Activated CD4-positive, alpha-beta memory T cell treated with anti-CD3 and anti-CD28 coated beads, Interleukin-2, amount 10 ng/mL, durations not matched to agents 7 days and 5 days (primary cell): ENCODE measurements at regions not wholly inside any gene's neighbourhood (a gene's known extent, or its start where the extent isn't known, plus 50 kb on each side); places are given as distances from the start of the nearest gene placed in this dataset.

Experiments
- CTCF ChIA-PET: fragments of 350-600 bp; sonication (Branson Sonifier 250); formaldehyde crosslinking; loops from one replicate; lab custom pipeline; 2021; ENCODE audit warnings: antibody characterized with exemption, inconsistent platforms; lab: Charles Lee
- POLR2A ChIA-PET: fragments of 350-600 bp; sonication (Branson Sonifier 250); formaldehyde crosslinking; loops from one replicate; lab custom pipeline; 2021; ENCODE audit warnings: antibody characterized with exemption; lab: Charles Lee
- DNase-seq: peaks from one replicate; pipeline ENCODE4 v3.0.0-alpha.2; 2020
- H3K27ac Mint-ChIP-seq: one replicate; pipeline ENCODE4 v1.8.0; 2021; ENCODE audit warnings: mild to moderate bottlenecking, mixed read lengths
- H3K27me3 Mint-ChIP-seq: one replicate; pipeline ENCODE4 v1.8.0; 2021; ENCODE audit warnings: mixed read lengths
- H3K36me3 Mint-ChIP-seq: one replicate; pipeline ENCODE4 v1.8.0; 2021; ENCODE audit warnings: low read depth, mixed read lengths
- H3K4me1 Mint-ChIP-seq: one replicate; pipeline ENCODE4 v1.8.0; 2021; ENCODE audit warnings: mixed read lengths
- H3K4me3 Mint-ChIP-seq: one replicate; pipeline ENCODE4 v1.8.0; 2021; ENCODE audit warnings: mild to moderate bottlenecking, mixed read lengths
- H3K9me3 Mint-ChIP-seq: one replicate; pipeline ENCODE4 v1.8.0; 2021; ENCODE audit warnings: mixed read lengths

DNA sequence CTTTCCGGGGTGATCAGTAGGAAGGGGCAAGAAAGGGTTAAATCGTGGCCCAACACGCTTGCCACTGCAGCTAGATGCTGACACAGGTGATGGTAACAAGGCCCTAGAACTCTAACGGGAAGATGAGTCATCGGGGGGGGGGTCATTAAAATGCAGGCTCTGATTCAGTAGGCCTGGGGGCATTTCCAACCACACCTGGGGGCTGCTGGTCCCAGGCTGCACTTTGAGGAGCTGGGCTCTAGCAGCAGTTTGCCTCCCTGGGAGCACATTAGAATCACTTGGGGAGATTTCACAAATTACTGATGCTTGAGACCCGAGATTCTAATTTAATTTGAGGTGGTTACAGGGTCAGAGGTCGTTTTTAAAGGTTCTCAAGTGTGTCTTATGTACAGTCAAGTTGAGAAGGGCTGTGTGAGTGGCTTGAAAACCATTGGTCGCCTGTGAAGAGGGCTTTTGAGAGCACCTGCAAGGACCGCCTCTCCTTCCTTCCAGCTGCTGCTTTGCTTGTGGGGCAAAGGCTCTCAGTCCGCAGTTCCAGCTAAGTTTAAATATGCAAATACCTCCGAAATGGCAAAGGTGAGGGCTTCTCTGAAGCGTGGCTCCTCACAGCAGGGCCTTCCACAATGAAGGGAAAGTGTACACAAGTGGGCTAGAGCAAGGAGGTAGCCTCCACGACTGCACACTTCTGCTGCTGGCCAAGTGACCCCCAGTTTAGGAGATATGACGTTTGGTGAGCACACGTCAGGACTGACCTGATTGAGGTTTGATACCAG lies 84.2 kb upstream of the KCNK12 start:
- POLR2A ChIA-PET, result no interaction called here
- Mint-ChIP-seq H3K4me3 (no peak overlapping the region), H3K4me1 (no peaks in the 10 kb centered on the region), H3K27me3 (peaks cover under 1% of the 10 kb centered on the region), H3K27ac (no peak overlapping the region), H3K36me3 (no peaks in the 10 kb centered on the region), H3K9me3 (no peaks in the 10 kb centered on the region)
- DNase-seq, result no peak
- CTCF ChIA-PET, result interaction anchor here (1.3 kb wide), 1 partner anchor 112 kb away, joined by 6 read pairs; no protein-coding TSS in a partner anchor

DNA sequence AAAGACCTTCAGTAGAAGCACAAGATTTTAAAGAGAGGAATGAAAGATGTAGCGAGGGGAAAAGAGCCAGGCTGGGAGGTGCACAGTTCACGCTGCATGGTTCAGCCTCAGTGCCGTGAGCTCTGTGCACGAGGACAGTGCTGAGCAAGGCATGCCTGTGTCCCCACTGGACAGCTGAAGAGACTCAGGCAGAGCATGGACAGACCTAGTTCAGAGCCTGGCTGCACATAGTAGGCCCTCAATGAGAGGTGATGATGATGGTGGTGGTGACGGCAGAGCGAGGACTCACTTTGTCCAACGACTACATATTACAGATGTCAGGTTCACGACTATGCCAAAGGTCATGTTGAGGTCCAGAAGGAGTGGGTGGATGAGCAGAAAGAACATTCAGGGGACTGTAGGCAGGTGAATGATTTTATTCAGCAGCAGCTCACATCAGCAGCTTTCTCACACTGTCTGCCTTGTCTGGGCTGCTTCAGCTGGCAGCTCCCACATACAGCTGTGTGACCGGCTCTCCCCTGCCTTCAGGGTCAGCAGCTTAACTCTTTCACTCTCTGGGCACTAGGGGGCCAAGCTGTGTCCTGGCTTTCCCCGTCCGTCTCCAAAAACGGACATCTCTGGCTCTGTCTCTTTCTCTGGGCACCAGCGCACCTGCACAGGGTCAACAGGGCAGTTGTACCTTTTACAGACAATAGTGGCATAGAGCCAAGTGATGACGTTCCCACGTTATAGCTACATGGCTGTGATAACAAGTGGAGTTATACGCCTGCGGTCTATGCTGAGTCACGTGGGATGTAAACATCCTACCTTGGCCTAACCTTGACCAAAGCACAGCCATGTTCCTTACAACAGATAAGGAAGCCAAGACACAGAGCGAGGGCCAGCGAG lies 83.4 kb upstream of the KCNK12 start:
- no peak overlapping the region for H3K27ac Mint-ChIP-seq
- ChIA-PET CTCF (interaction anchor here (1.3 kb wide), 1 partner anchor 113 kb away, joined by 6 read pairs; no protein-coding TSS in a partner anchor), POLR2A (no interaction called here)
- H3K4me3 Mint-ChIP-seq, result no peak overlapping the region
- H3K9me3 Mint-ChIP-seq, result no peaks in the 10 kb centered on the region
- no peaks in the 10 kb centered on the region for H3K27me3 Mint-ChIP-seq
- no peak for DNase-seq
- H3K4me1 Mint-ChIP-seq, result no peaks in the 10 kb centered on the region
- H3K36me3 Mint-ChIP-seq, result no peaks in the 10 kb centered on the region

GRCh38 chr2:47653036-47653435 lies 82.3 kb upstream of the KCNK12 start:
- Mint-ChIP-seq H3K9me3 (no peaks in the 10 kb centered on the region), H3K27ac (no peak overlapping the region), H3K36me3 (no peaks in the 10 kb centered on the region), H3K4me1 (no peaks in the 10 kb centered on the region), H3K27me3 (no peaks in the 10 kb centered on the region), H3K4me3 (no peak overlapping the region)
- CTCF ChIA-PET, result no interaction called here
- POLR2A ChIA-PET, result no interaction called here
- no peak for DNase-seq

DNA sequence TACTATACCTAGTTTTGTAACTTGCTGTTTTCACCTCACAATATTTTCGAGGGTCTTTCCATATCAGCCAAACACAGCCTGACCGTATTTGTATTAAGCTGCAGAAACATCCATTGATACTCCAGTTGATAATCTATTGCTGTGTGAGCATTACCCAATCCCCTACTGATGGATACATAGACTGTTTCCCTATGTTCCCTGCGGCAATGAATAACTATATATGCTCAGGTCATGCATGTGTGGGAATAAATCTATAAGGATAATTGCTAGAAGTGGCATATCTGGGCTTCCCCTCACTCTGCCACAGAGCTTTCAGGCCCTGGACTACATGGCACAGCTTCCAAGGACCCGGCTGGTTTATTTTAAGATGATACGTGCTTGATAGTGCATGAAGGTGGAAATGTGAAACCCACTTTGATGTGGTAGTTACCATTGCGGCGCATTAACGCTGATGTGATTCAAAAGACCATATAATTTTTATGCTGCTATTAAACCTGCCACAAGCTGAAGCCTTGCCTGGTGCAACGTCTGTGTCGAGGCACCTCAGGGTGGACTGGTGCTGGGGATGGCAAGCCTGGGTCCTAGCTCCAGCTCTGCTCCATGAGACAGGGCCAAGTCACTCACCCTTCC lies 81.4 kb upstream of the KCNK12 start:
- H3K4me3 Mint-ChIP-seq, result no peak overlapping the region

GRCh38 chr2:47651296-47651695 lies 80.5 kb upstream of the KCNK12 start:
- H3K4me3 Mint-ChIP-seq, result no peak overlapping the region
- no peak for DNase-seq
- CTCF ChIA-PET, result no interaction called here

More for the DNA sequence above, 81.4 kb upstream of the KCNK12 start:
- H3K27ac Mint-ChIP-seq, result no peak overlapping the region
- no peaks in the 10 kb centered on the region for H3K4me1 Mint-ChIP-seq
- ChIA-PET CTCF (no interaction called here), POLR2A (no interaction called here)
- H3K27me3 Mint-ChIP-seq, result peaks cover 5% of the 10 kb centered on the region
- DNase-seq, result no peak
- no peaks in the 10 kb centered on the region for H3K36me3 Mint-ChIP-seq
- no peaks in the 10 kb centered on the region for H3K9me3 Mint-ChIP-seq

DNA sequence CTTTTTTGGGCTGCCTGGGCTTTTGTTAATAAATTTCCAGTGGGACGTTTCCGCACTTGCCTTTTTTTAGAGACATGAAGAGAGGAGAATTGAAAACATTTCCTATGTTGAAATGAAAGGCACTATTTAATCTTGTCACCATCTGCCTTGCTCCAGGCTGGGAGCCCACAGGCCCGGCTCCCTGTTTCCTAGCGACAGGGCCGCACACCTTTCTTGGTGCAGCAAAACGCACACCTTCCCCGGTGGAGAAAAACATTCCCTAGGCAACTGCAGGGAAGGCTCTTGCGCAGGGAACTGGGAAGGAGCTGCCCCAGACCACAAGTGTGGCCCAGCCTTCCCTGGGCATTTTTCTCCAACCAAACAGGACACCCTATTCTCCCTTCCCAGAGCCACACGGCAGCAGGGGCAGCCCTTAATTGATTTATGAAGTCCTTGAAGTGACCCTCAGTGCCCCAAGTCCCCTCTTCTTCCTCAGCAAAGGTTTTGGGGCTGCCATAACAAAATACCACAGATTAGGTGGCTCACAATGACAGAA lies 79.3 kb upstream of the KCNK12 start:
- H3K27ac Mint-ChIP-seq, result no peak overlapping the region
- no peaks in the 10 kb centered on the region for H3K4me1 Mint-ChIP-seq
- ChIA-PET CTCF (no interaction called here), POLR2A (no interaction called here)
- H3K4me3 Mint-ChIP-seq, result no peak overlapping the region
- no peaks in the 10 kb centered on the region for H3K9me3 Mint-ChIP-seq
- DNase-seq, result no peak
- peaks cover 5% of the 10 kb centered on the region for H3K27me3 Mint-ChIP-seq
- H3K36me3 Mint-ChIP-seq, result no peaks in the 10 kb centered on the region

More at GRCh38 chr2:47651296-47651695, 80.5 kb upstream of the KCNK12 start:
- H3K36me3 Mint-ChIP-seq, result no peaks in the 10 kb centered on the region
- H3K27ac Mint-ChIP-seq, result no peak overlapping the region
- peaks cover 5% of the 10 kb centered on the region for H3K27me3 Mint-ChIP-seq
- no peaks in the 10 kb centered on the region for H3K4me1 Mint-ChIP-seq
- POLR2A ChIA-PET, result no interaction called here
- no peaks in the 10 kb centered on the region for H3K9me3 Mint-ChIP-seq

DNA sequence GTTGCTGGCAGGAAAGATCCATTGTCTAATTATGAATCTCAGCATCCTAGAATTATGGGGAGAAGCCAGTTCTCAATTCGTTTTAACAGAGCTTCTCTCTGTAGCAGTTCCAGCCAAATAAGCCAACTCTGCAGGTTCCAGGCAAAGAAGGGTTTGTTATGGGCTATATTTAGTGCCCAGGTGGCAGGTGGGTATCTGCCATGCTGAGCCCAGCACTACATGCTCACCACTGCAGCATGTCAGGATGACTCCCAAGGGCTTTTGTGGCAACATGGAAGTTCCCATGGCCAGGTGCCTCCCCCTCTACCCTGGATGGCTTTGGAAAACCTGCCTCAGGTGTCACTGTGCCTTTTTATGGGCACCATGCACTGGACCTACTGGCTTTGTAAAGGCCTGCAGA lies 74.5 kb upstream of the KCNK12 start:
- ChIA-PET CTCF (no interaction called here), POLR2A (no interaction called here)
- Mint-ChIP-seq H3K4me3 (no peak overlapping the region), H3K27ac (no peak overlapping the region), H3K4me1 (no peaks in the 10 kb centered on the region), H3K27me3 (peaks cover 12% of the 10 kb centered on the region), H3K9me3 (no peaks in the 10 kb centered on the region), H3K36me3 (no peaks in the 10 kb centered on the region)
- no peak for DNase-seq

DNA sequence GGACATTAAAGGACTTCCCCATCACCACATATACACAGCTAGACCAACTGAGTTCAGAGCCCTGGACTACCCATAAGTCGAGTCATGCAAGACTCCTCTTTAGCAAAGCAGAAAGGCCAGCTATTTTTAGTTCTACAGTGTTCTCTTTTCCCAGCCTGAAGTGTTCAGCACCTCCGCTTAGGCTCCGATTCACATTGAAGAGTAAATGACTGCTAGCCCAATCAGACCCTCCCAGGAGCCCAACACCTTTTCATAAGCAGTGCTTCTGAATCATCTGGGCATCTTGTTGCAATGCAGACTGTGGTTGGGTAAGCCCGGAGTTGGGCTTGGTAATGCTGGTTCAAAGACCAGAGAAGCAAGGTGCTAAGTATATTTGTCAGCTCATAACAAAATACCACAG lies 73.6 kb upstream of the KCNK12 start:
- H3K4me1 Mint-ChIP-seq, result no peaks in the 10 kb centered on the region
- no peak overlapping the region for H3K4me3 Mint-ChIP-seq
- no peaks in the 10 kb centered on the region for H3K36me3 Mint-ChIP-seq
- H3K27ac Mint-ChIP-seq, result no peak overlapping the region
- H3K9me3 Mint-ChIP-seq, result no peaks in the 10 kb centered on the region
- no peak for DNase-seq
- CTCF ChIA-PET, result no interaction called here
- POLR2A ChIA-PET, result no interaction called here
- H3K27me3 Mint-ChIP-seq, result peaks cover 13% of the 10 kb centered on the region

DNA sequence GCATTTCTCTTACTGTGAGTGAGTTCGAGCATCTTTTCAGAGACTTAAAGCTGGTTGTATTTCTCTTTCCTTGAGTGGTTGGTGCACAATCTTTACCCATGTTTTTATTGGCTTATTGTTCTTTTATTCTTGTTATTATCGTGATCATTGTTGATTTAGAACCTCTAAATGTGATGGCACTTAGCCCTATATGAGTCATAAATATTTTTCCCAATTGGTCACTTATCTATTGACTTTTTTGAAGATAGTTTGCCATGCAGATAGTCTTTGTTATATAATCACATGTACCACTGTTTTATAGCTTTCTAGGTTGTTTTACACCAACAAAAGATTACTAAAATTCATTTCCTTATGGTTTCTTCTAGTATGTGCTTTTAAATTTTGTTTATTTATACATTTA lies 70.6 kb upstream of the KCNK12 start:
- POLR2A ChIA-PET, result no interaction called here
- no peaks in the 10 kb centered on the region for H3K36me3 Mint-ChIP-seq
- CTCF ChIA-PET, result interaction anchor here (1.2 kb wide), 1 partner anchor 126 kb away, joined by 3 read pairs; no protein-coding TSS in a partner anchor
- H3K27ac Mint-ChIP-seq, result no peak overlapping the region
- no peak overlapping the region for H3K4me3 Mint-ChIP-seq
- H3K27me3 Mint-ChIP-seq, result peaks cover 15% of the 10 kb centered on the region
- H3K9me3 Mint-ChIP-seq, result no peaks in the 10 kb centered on the region
- DNase-seq, result no peak
- no peaks in the 10 kb centered on the region for H3K4me1 Mint-ChIP-seq

DNA sequence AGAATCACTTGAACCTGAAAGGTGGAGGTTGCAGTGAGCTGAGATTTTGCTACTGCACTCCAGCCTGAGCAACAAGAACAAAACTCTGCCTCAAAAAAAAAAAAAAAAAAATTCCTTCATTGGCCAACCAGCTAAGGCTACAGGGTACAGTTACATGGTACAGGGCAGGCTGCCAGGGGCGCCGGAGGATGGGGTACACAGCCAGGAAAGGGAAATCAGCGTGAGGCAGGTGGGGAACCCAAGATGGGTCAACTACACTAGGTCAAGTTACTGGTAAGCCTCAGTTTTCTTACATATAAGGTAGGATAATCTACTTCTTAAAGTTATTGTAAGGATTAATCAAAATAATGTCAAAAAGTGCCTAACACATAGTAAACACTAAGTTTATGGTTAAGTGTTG lies 69.6 kb upstream of the KCNK12 start:
- no peak for DNase-seq
- Mint-ChIP-seq H3K27ac (no peak overlapping the region), H3K4me1 (no peaks in the 10 kb centered on the region), H3K36me3 (no peaks in the 10 kb centered on the region), H3K27me3 (peaks cover 15% of the 10 kb centered on the region), H3K4me3 (no peak overlapping the region), H3K9me3 (no peaks in the 10 kb centered on the region)
- POLR2A ChIA-PET, result no interaction called here
- CTCF ChIA-PET, result no interaction called here

- no peaks in the 10 kb centered on the region for H3K36me3 Mint-ChIP-seq
- H3K27me3 Mint-ChIP-seq, result peaks cover 15% of the 10 kb centered on the region
- H3K4me3 Mint-ChIP-seq, result no peak overlapping the region
- CTCF ChIA-PET, result no interaction called here
- H3K9me3 Mint-ChIP-seq, result no peaks in the 10 kb centered on the region
- H3K27ac Mint-ChIP-seq, result no peak overlapping the region
- no peaks in the 10 kb centered on the region for H3K4me1 Mint-ChIP-seq
- no peak for DNase-seq
- POLR2A ChIA-PET, result no interaction called here
These were observed 68.7 kb upstream of the KCNK12 start for GRCh38 chr2:47639467-47639866.

GRCh38 chr2:47638430-47638829 lies 67.6 kb upstream of the KCNK12 start:
- H3K4me1 Mint-ChIP-seq, result no peaks in the 10 kb centered on the region
- DNase-seq, result no peak
- H3K4me3 Mint-ChIP-seq, result no peak overlapping the region
- H3K27ac Mint-ChIP-seq, result no peak overlapping the region
- H3K9me3 Mint-ChIP-seq, result no peaks in the 10 kb centered on the region
- H3K36me3 Mint-ChIP-seq, result no peaks in the 10 kb centered on the region
- CTCF ChIA-PET, result no interaction called here
- POLR2A ChIA-PET, result no interaction called here
- H3K27me3 Mint-ChIP-seq, result peaks cover 15% of the 10 kb centered on the region
